Gastroesophageal sphincter (tissue), 4 donors: ENCODE measurements at regions not wholly inside any gene's neighbourhood (a gene's known extent, or its start where the extent isn't known, plus 50 kb on each side); places are given as distances from the start of the nearest gene placed in this dataset.

ENCODE experiments used
- ATAC-seq: fragments of 150-250 bp; one replicate; pipeline ENCODE4 v1.9.1; 2016; ENCODE audit warnings: mild to moderate bottlenecking, moderate library complexity
- H3K27ac ChIP-seq, 4 donors: fragments of 200-600 bp; sonication (generic) in 3 of 4; 1 replicate in 3 of 4; 2 replicates in 1 of 4; pipeline ENCODE4 v1.5.1; 2016 to 2019
- H3K27me3 ChIP-seq: fragments of 200-600 bp; sonication (generic); one replicate; pipeline ENCODE4 v1.5.1; 2019
- H3K36me3 ChIP-seq, 2 donors: fragments of 200-600 bp; sonication (generic); one replicate each; pipeline ENCODE4 v1.5.1; 2019; ENCODE audit warnings: control low read depth in 1 of 2
- H3K4me1 ChIP-seq, 3 donors: fragments of 200-600 bp; sonication (generic); 1 replicate in 2 of 3; 2 replicates in 1 of 3; pipeline ENCODE4 v1.5.1; 2016 to 2019; ENCODE audit warnings: control low read depth in 2 of 3
- H3K4me3 ChIP-seq, 2 donors: fragments of 200-600 bp; sonication (generic); one replicate each; pipeline ENCODE4 v1.5.1; 2019; ENCODE audit warnings: mild to moderate bottlenecking in 1 of 2, moderate library complexity in 1 of 2
- H3K9me3 ChIP-seq, 3 donors: fragments of 200-600 bp; sonication (generic); one replicate each; pipeline ENCODE4 v1.5.1; 2017 to 2019; ENCODE audit warnings: control low read depth in 2 of 3
- EP300 ChIP-seq: sonication (generic); formaldehyde crosslinking; IDR thresholded peaks from one replicate; pipeline ENCODE4 v1.6.1; 2017; ENCODE audit warnings: antibody characterized with exemption, mild to moderate bottlenecking
- POLR2A ChIP-seq, 2 donors: fragments of 450-650 bp; IDR thresholded peaks; one replicate each; pipeline ENCODE4 v1.6.1; 2017; ENCODE audit warnings: antibody characterized with exemption in 2 of 2, mild to moderate bottlenecking in 2 of 2, moderate library complexity in 1 of 2
- POLR2AphosphoS5 ChIP-seq: sonication (generic); formaldehyde crosslinking; IDR thresholded peaks from one replicate; pipeline ENCODE4 v1.6.1; 2017; ENCODE audit warnings: antibody characterized with exemption
- WGBS, 2 donors: methylation state at CpG; one replicate each; pipeline ENCODE4 v1.1.5; 2018; ENCODE audit warnings: low coverage in 1 of 2; 5-methylcytosine and 5-hydroxymethylcytosine counted together
- TF ChIP-seq, protein P1 (sequence below), 4 experiments: fragments of 200-600 bp in 2 of 4; fragments of 450-650 bp in 2 of 4; sonication (generic) in 1 of 4; IDR thresholded peaks; one replicate each; pipeline ENCODE4 v1.5.1; 2017 to 2019; ENCODE audit warnings: antibody characterized with exemption in 4 of 4, mild to moderate bottlenecking in 2 of 4, moderate library complexity in 2 of 4

DNA sequence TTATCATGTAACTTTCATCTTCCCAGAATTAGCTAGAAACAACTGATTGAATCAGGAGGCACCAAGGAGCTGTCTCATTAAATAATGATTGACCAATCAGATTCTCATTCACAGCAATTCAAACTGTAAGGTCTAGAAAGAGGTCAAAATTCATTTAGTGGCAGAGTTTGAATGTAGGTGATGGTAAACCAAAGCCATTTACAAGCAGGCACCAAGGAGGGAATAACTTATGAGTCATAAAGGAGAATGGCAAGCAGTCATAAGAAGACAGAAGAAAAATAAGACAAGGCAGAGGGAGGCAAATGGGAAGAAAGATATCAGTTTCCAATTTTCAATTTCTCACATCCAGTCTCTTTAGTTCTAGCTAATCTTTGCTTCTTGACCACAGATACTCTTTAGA is 52.9 kb upstream of the DEFB112 start:
- H3K27me3 ChIP-seq: no peaks in the 10 kb centered on the region
- TF ChIP-seq POLR2AphosphoS5 (no peak), EP300 (no peak), POLR2A (IDR thresholded peaks at IDR 0.05) (no peak)
- TF ChIP-seq, protein P1, sequence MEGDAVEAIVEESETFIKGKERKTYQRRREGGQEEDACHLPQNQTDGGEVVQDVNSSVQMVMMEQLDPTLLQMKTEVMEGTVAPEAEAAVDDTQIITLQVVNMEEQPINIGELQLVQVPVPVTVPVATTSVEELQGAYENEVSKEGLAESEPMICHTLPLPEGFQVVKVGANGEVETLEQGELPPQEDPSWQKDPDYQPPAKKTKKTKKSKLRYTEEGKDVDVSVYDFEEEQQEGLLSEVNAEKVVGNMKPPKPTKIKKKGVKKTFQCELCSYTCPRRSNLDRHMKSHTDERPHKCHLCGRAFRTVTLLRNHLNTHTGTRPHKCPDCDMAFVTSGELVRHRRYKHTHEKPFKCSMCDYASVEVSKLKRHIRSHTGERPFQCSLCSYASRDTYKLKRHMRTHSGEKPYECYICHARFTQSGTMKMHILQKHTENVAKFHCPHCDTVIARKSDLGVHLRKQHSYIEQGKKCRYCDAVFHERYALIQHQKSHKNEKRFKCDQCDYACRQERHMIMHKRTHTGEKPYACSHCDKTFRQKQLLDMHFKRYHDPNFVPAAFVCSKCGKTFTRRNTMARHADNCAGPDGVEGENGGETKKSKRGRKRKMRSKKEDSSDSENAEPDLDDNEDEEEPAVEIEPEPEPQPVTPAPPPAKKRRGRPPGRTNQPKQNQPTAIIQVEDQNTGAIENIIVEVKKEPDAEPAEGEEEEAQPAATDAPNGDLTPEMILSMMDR (IDR thresholded peaks at IDR 0.05): no peak
- no peaks in the 10 kb centered on the region for H3K36me3 ChIP-seq
- H3K27ac ChIP-seq: no peak overlapping the region
- ATAC-seq: no peak
- H3K4me3 ChIP-seq: no peak overlapping the region
- H3K4me1 ChIP-seq: peaks cover 0 to 14% (median 0%) of the 10 kb centered on the region in 3 donors
- H3K9me3 ChIP-seq: no peaks in the 10 kb centered on the region

DNA sequence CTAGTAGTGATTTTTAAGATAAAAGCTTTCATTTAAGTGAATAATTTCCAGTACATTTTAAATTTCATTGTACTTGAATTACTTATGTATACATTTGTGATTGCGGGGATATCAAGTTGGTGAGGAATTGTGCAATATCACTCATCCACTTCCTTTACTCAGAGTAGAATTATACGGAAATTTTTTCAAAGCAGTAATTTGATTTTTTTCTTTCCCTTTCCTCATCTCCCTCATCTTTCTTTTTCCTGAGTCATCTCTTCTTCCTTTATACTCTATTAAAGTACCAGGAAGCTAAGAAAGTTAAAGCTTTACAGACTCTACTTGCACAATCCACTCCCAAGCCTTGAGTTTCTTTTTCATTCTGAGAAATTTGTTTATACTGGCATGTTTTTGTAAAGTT is 60.9 kb upstream of the DEFB112 start:
- 77 to 93% methylated on average over 2 of the region's 2 CpGs for WGBS, 2 donors

DNA sequence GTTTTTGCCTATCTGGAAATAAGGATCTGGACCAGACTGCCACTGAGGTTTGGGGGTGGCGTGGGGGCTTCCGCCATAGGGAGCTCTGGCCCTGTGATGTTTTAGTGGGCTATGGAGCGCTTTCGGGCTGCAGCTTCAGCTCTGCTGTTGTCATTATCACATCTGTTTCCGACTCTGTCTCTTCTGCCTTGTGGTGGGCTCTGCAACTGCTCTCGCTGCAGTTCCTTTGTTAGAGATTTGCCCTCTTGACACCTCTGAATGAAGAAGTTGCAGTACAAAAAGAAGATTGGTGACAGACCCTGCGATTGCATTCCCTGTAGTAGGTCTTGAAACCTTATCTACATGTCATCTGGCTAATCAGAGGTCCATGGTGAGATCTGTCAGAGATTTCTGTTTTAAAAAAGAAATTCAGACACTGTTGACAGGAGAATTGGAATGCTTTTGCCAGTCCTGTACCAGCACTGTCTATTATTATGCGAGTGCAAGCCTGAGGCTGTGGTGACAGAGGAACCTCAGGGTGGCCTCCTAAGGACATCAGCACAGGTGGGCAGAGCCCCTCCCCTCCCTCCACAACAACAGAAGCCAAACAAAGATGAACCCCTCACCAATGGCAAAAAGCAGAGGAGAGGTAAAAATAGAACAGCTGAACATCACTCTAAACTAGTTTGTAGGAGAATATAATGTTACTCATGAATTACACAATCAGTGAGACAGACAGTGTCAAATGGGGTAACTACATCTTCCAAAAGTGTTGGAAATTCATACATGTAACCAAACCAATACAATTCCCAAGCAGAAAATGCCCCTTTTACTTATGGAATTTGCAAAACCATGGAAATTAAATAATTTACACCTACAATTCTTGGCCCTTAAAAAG is 63.5 kb upstream of the DEFB112 start:
- Histone ChIP-seq H3K9me3 (no peaks in the 10 kb centered on the region), H3K27ac (no peak overlapping the region), H3K36me3 (no peaks in the 10 kb centered on the region), H3K4me1 (no peaks in the 10 kb centered on the region), H3K27me3 (no peaks in the 10 kb centered on the region), H3K4me3 (no peak overlapping the region)
- WGBS, 2 donors: 69 to 70% methylated on average over 4 to 8 of the region's 8 CpGs
- TF ChIP-seq, protein P1 (IDR thresholded peaks at IDR 0.05): no peak
- no peak for TF ChIP-seq EP300
- TF ChIP-seq POLR2AphosphoS5: no peak
- TF ChIP-seq POLR2A (IDR thresholded peaks at IDR 0.05): no peak
- no peak for ATAC-seq

More for the DNA sequence above, 60.9 kb upstream of the DEFB112 start:
- H3K4me3 ChIP-seq: no peak overlapping the region
- ATAC-seq: no peak
- peaks cover 0 to 5% (median 0%) of the 10 kb centered on the region in 3 donors for H3K4me1 ChIP-seq
- no peaks in the 10 kb centered on the region for H3K36me3 ChIP-seq
- H3K9me3 ChIP-seq: no peaks in the 10 kb centered on the region
- no peaks in the 10 kb centered on the region for H3K27me3 ChIP-seq
- no peak overlapping the region for H3K27ac ChIP-seq
- no peak for TF ChIP-seq POLR2AphosphoS5
- TF ChIP-seq POLR2A (IDR thresholded peaks at IDR 0.05): no peak
- TF ChIP-seq, protein P1 (IDR thresholded peaks at IDR 0.05): no peak
- no peak for TF ChIP-seq EP300

DNA sequence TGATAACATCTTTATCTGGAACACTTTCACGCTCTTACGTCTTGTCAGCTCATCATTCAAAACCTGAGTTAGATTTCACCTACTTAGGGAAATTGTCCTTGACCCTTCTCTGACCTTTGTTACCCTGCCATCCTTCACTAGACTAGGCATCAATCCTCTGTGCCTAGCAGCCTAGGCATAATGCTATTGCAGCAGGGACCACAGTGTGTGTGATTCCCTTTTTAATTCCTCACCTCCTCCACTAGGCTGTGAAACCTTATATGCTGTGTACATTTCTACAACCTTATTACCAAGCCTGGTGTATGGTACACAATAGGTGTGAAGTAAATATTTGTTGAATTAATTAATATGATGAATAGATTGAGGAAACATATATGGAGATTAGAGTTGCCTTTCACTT is 66.7 kb upstream of the DEFB112 start:
- TF ChIP-seq POLR2A (IDR thresholded peaks at IDR 0.05) (no peak), EP300 (no peak), POLR2AphosphoS5 (no peak)
- TF ChIP-seq, protein P1 (IDR thresholded peaks at IDR 0.05): no peak
- Histone ChIP-seq H3K4me3 (no peak overlapping the region), H3K27ac (no peak overlapping the region), H3K27me3 (no peaks in the 10 kb centered on the region), H3K9me3 (no peaks in the 10 kb centered on the region), H3K36me3 (no peaks in the 10 kb centered on the region), H3K4me1 (no peaks in the 10 kb centered on the region)
- 55 to 76% methylated on average over 2 of the region's 2 CpGs for WGBS, 2 donors
- no peak for ATAC-seq
